Caki2 (cell line): ENCODE measurements at regions not wholly inside any gene's neighbourhood (a gene's known extent, or its start where the extent isn't known, plus 50 kb on each side); places are given as distances from the start of the nearest gene placed in this dataset.
"Not testable (repeated sequence)": the region's sequence is repeated elsewhere in the genome, so short reads cannot be mapped to it uniquely, and the experiment has no call there.

ENCODE experiments used
- DNase-seq: peaks from one replicate; pipeline ENCODE4 v3.0.0-alpha.2; 2015; ENCODE audit warnings: low read depth
- in situ Hi-C: cut with HindIII; loops from 2 replicates; pipeline ENCODE4 v1.10.0; 2016; ENCODE audit warnings: low sequenced_read_pairs, low pct_unique_long_range_greater_than_20kb, mixed read lengths

DNA sequence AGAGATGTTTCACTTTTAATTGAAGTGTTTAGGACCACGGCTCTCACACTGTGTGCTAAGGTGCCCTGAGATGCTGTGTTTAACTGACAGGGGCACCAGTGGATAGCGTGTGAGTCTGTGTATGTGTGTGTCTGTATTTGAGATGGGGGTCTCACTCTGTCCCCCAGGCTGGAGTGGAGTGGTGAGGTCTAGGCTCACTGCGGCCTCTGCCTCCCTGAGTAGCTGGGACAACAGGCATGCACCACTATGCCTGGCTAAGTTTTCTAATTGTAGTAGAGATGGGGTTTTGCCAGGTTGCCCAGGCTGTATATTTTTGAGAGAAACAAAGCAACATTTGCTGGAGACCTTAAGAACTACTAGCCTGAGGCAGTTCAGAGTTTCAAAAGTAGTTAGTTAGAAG is 80.6 kb upstream of the ZNF337 start:
- in situ Hi-C loops, DNase-seq: not testable (repeated sequence)

DNA sequence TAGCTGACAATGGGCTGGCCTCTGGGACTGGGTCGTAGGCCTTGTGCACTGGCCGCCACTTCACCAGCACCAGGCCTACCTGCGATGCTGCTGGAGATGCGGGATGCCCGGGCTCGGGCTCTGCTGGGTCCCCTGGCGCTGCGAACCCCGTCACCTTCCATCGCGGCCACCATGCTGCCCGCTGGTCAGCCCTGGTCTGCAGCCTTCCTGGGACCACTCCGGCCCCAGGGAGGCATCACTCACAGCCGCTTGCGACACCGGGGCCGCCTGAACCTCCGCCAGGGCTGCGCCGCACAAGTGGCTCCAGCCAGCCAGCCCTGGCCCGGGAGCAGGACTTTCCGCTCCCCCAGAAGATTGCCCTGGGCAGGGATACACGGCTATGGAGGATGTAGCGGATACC is 78.1 kb upstream of the ZNF337 start:
- DNase-seq, in situ Hi-C loops: not testable (repeated sequence)

DNA sequence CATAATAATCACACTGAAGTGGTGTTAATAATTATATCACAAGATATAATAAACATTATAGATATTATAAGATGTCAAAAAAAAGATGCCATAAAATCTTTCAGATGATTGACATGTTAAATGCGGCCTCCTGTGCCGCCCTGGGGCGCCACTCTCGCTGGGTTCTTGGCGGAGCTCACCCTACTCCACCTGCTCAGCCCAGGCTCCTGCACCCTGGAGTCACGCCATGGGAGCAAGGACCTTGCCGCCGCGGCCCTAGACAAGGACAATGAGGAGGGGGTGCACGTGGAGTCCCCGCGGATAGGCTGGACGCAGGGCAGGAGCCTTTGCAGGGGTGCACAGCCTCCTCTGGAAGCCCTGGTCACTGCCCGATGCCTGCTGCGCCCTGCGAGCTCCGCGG is 77.5 kb upstream of the ZNF337 start:
- DNase-seq, in situ Hi-C loops: not testable (repeated sequence)

DNA sequence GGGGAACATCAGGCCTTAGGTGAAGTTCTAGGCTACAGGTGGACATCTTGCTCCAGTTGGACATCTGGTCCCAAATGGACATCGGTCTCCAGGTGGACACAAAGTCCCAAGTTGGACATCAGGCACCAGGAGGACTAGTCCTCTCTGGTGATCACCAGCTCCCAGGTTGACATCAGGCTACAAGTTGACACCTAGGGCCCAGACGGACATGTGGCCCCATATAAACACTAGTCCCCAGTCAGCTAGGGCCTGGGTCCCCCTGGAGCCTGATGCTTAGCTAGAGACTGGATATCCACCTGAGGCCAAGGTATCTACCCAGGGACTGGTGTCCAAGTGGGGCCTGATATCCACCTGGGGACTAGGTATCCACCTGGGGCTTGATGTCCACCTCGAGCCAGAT is 75.8 kb upstream of the ZNF337 start:
- in situ Hi-C loops, DNase-seq: not testable (repeated sequence)

DNA sequence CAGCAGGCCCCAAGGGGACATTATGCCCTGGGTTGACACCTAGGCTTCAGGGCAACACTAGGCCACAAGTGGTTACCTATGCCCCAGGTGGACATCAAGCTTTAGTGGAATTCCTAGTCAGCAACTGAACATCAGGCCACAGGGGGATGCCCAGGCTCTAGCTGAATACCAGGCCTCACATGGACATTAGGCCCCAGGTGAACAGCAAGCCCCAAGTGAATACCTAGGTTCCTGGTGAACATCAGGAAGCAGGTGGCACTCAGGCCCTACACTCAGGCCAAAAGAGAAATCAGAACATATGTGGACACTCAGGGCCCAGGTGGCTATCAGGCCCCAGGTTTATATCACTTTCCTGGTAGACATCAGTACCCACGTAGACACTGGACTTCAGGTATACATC is 75.2 kb upstream of the ZNF337 start:
- DNase-seq, in situ Hi-C loops: not testable (repeated sequence)

DNA sequence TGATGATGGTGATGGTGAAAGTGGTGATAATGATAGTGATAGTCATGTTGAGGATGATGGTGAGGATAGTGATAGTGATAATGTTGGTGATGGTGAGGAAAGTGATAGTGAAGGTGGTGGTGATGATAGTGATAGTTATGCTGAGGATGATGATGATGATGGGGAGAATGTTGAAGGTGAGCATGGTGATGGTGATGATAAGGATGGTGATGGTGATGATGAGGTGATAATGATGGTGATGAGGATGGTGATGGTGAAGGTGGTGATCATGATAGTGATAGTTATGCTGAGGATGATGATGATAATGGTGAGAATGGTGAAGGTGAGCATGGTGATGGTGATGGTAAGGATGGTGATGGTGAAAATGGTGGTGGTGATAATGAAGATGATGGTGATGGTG is 64.9 kb upstream of the ZNF337 start:
- in situ Hi-C loops: no loop called here

DNA sequence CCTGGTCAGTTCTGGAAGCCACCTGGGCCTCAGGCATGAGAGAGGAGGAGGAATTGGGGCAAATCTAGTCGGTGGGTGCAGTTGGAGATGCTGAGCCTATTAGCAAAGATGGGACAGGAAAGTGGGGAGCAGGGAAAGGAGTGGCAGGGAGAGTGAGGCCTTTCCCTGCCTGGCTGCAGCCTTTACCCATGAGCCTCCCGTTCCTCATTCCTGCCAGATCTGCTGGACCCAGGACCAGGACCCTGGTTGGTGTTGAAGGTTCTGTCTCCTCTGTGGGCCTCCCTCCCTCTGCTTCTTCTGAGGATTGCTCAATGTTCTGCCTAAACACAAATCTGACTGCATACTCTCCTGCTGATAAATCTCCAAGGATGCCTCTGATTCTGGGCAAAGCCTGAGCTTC is 64.4 kb upstream of the ZNF337 start:
- not testable (repeated sequence) for DNase-seq

More for the DNA sequence above, 64.9 kb upstream of the ZNF337 start:
- DNase-seq: no peak

DNA sequence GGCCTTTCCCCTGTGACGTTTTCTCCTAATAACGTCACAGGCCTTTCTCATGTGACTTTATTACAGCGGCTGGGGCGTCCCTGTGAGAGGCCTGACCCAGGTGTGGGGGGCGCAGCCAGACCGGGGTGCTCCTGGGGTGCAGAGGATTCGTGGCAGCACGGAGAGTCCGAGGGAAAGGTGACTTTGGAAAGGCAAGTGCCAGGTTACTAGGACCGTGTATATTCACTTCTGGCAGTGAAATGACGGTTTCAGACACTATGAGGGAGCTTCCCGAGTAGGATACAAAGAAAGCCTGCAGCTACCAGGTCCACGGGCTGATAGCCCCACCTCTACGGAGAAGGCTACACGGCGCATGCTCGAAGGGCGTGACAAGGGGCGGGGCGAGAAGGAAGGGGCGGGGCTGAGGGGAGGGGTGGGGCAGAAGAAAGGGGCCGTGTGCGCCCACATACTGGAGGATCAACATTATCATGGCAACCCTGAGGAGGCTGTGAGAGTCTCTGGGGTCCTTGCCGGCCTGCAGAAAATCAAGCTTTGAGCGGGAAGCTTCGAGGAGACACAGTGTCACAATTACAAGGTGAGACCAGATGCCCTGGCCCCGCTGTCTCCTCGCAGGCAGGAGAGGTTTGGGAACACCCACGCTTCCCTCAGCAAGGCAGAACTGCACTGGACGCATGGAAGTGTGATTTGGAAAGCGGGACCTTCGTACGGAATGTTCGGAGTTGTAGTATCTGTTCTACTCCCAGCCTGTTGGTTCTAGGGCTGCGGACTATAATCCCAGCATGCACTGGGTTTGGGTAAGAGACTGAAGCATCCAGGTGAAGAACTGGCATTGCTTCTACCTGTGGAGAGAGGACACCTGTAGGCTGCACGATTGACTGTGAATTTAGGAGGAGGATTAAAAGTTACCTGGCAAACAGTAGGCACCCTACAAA is 54.4 kb upstream of the ZNF337 start:
- in situ Hi-C loops: no loop called here
- DNase-seq: peak; percentile 63

More for the DNA sequence above, 64.4 kb upstream of the ZNF337 start:
- in situ Hi-C loops: not testable (repeated sequence)

DNA sequence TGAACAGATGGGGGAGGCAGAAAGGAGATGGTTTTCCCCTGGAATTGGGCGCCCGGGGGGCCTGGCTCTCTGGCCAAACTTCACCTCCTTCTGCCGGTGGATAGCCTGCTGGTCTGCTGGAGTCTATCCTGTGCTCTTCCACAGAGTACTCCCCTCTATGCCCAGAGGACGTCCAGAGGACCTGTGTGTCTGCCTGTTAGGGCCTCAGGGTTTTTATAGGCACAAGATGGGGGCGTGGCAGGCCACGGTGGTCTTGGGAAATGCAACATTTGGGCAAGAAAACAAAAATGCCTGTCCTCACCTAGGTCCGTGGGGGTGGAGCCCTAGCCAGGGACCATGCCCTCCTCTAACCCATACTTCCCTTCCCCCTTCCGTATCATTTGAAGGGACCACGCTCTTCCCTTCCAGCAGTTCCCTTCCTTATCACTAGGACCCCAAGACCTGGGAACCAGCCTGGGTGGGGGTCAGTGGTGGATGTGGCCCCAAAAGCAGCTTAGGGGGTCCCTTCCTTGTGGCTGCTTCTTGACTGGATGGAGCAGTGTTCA is 53.6 kb upstream of the ZNF337 start:
- DNase-seq: peak; percentile 6
- in situ Hi-C loops: no loop called here

DNA sequence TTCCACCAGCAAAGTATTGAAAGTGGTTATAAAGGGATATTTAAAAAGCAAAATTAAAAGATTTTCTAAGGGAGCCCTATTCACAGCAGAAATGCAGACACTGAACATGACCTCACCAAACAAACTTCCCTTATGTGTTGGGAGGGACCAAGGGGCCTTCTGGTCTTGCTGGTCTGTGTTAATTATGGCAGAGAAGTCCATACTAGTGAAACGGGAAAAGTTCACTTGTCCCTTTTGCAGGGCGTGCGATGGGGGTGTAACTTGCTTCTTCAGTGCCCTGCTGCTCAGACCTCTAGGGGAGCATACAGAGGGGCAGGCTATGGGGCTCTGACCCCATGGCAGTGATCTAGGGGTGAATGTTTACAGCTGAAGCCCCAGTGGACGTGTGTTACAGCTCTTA is 53.0 kb upstream of the ZNF337 start:
- in situ Hi-C loops: no loop called here
- no peak for DNase-seq
